ENCODE measurements at regions not wholly inside any gene's neighbourhood (a gene's known extent, or its start where the extent isn't known, plus 50 kb on each side); places are given as distances from the start of the nearest gene placed in this dataset.

GRCh38 chr18:40708726-40709125 is 1246.3 kb upstream of the PIK3C3 start:
- TF ChIP-seq FOXP2 (optimal IDR thresholded peaks at IDR 0.05; ENCODE audit: borderline replicate concordance, extremely low read depth, extremely low read length, insufficient read depth) (no peak), SIN3A (IDR thresholded peaks at IDR 0.05; ENCODE audit: borderline replicate concordance, insufficient read depth, low read length) (no peak), POLR2AphosphoS5 (IDR thresholded peaks at IDR 0.05; ENCODE audit: low read depth, low read length) (no peak), TAF1 (IDR thresholded peaks at IDR 0.05; ENCODE audit: borderline replicate concordance, insufficient read depth, low read length) (no peak), REST (IDR thresholded peaks at IDR 0.05; ENCODE audit: insufficient read depth in 1 of 2, low read depth in 2 of 2, low read length in 2 of 2) (no peak)

GRCh38 chr18:40707797-40708196 is 1247.2 kb upstream of the PIK3C3 start:
- TF ChIP-seq FOXP2 (optimal IDR thresholded peaks at IDR 0.05; ENCODE audit: borderline replicate concordance, extremely low read depth, extremely low read length, insufficient read depth) (no peak), REST (IDR thresholded peaks at IDR 0.05; ENCODE audit: insufficient read depth in 1 of 2, low read depth in 2 of 2, low read length in 2 of 2) (no peak), SIN3A (IDR thresholded peaks at IDR 0.05; ENCODE audit: borderline replicate concordance, insufficient read depth, low read length) (no peak)

GRCh38 chr18:40698129-40698528 is 1256.9 kb upstream of the PIK3C3 start:
- no peak for TF ChIP-seq SIN3A (IDR thresholded peaks at IDR 0.05; ENCODE audit: borderline replicate concordance, insufficient read depth, low read length)
- TF ChIP-seq REST (IDR thresholded peaks at IDR 0.05; ENCODE audit: insufficient read depth in 1 of 2, low read depth in 2 of 2, low read length in 2 of 2), result no peak
- TF ChIP-seq POLR2AphosphoS5 (IDR thresholded peaks at IDR 0.05; ENCODE audit: low read depth, low read length), result no peak
- no peak for TF ChIP-seq FOXP2 (optimal IDR thresholded peaks at IDR 0.05; ENCODE audit: borderline replicate concordance, extremely low read depth, extremely low read length, insufficient read depth)

- no peak for TF ChIP-seq POLR2AphosphoS5 (IDR thresholded peaks at IDR 0.05; ENCODE audit: low read depth, low read length)
- TF ChIP-seq REST (IDR thresholded peaks at IDR 0.05; ENCODE audit: insufficient read depth in 1 of 2, low read depth in 2 of 2, low read length in 2 of 2), result no peak
Measured at GRCh38 chr18:40695526-40695925, 1259.5 kb upstream of the PIK3C3 start.

- TF ChIP-seq REST (IDR thresholded peaks at IDR 0.05; ENCODE audit: insufficient read depth in 1 of 2, low read depth in 2 of 2, low read length in 2 of 2) (no peak), POLR2AphosphoS5 (IDR thresholded peaks at IDR 0.05; ENCODE audit: low read depth, low read length) (no peak), FOXP2 (optimal IDR thresholded peaks at IDR 0.05; ENCODE audit: borderline replicate concordance, extremely low read depth, extremely low read length, insufficient read depth) (no peak), SIN3A (IDR thresholded peaks at IDR 0.05; ENCODE audit: borderline replicate concordance, insufficient read depth, low read length) (no peak), TAF1 (IDR thresholded peaks at IDR 0.05; ENCODE audit: borderline replicate concordance, insufficient read depth, low read length) (no peak)
Measured at GRCh38 chr18:40692871-40693270, 1262.2 kb upstream of the PIK3C3 start.

Measured in PFSK-1 (cell line).